Transverse colon (tissue), 4 donors: ENCODE measurements at regions not wholly inside any gene's neighbourhood (a gene's known extent, or its start where the extent isn't known, plus 50 kb on each side); places are given as distances from the start of the nearest gene placed in this dataset.

Source experiments
- DNase-seq: peaks from one replicate; pipeline ENCODE4 v3.0.0-alpha.2; 2019
- H3K27ac ChIP-seq, 4 donors: fragments of 200-600 bp; sonication (generic); 2 replicates each; pipeline ENCODE4 v1.5.1; 2016 to 2018; ENCODE audit warnings: inconsistent platforms in 4 of 4
- H3K27me3 ChIP-seq: fragments of 200-600 bp; sonication (generic); 2 replicates; pipeline ENCODE4 v1.5.1; 2017; ENCODE audit warnings: inconsistent platforms
- H3K36me3 ChIP-seq, 4 donors: fragments of 200-600 bp; sonication (generic); 2 replicates each; pipeline ENCODE4 v1.5.1; 2017 to 2019; ENCODE audit warnings: inconsistent platforms in 4 of 4
- H3K4me1 ChIP-seq, 4 donors: fragments of 200-600 bp; sonication (generic); 2 replicates each; pipeline ENCODE4 v1.5.1; 2017 to 2020; ENCODE audit warnings: inconsistent platforms in 4 of 4
- H3K4me3 ChIP-seq, 4 donors: fragments of 200-600 bp; sonication (generic); 1 replicate in 1 of 4; 2 replicates in 3 of 4; pipeline versions ENCODE4 v1.5.1 to v1.6.1; 2017 to 2019; ENCODE audit warnings: inconsistent platforms in 4 of 4
- H3K9me3 ChIP-seq, 2 donors: fragments of 200-600 bp; sonication (generic); 2 replicates each; pipeline ENCODE4 v1.5.1; 2017 to 2019; ENCODE audit warnings: inconsistent platforms in 2 of 2
- CTCF ChIP-seq, 5 experiments: fragments of 200-600 bp in 3 of 5; fragments of 450-650 bp in 2 of 5; sonication (generic) in 3 of 5; IDR thresholded peaks; 1 replicate in 2 of 5; 2 replicates in 3 of 5; pipeline ENCODE4 v1.5.1; 2016 to 2017; ENCODE audit warnings: antibody characterized with exemption in 5 of 5, inconsistent platforms in 3 of 5, mild to moderate bottlenecking in 2 of 5, moderate library complexity in 1 of 5
- EP300 ChIP-seq: sonication (generic); formaldehyde crosslinking; IDR thresholded peaks from one replicate; pipeline ENCODE4 v1.6.1; 2017; ENCODE audit warnings: antibody characterized with exemption, low read depth
- POLR2A ChIP-seq: fragments of 450-650 bp; IDR thresholded peaks from one replicate; pipeline ENCODE4 v1.6.1; 2016; ENCODE audit warnings: antibody characterized with exemption, mild to moderate bottlenecking, moderate library complexity
- POLR2AphosphoS5 ChIP-seq, 3 donors: sonication (generic); formaldehyde crosslinking; IDR thresholded peaks; one replicate each; pipeline ENCODE4 v1.6.1; 2016; ENCODE audit warnings: antibody characterized with exemption in 3 of 3
- WGBS, 2 donors: methylation state at CpG; one replicate each; pipeline ENCODE4 v1.1.5; 2018; ENCODE audit warnings: low coverage in 1 of 2; 5-methylcytosine and 5-hydroxymethylcytosine counted together
- in situ Hi-C, 4 donors: fragments of 200-750 bp; cut with MboI; loops; one replicate each; pipeline versions ENCODE4 v1.15.0 to v1.15.1; 2017; ENCODE audit warnings: low sequenced_read_pairs in 3 of 4, low pct_ligation_motif_present in 1 of 4, low pct_unique_long_range_greater_than_20kb in 1 of 4
- intact Hi-C: fragments of 100-400 bp; cut with DNase I; formaldehyde crosslinking; loops from one replicate; pipeline ENCODE4 v1.15.1; 2023; ENCODE audit warnings: low total_unique reads

- no peaks in the 10 kb centered on the region for H3K27me3 ChIP-seq
- no peak overlapping the region for H3K27ac ChIP-seq
- H3K9me3 ChIP-seq: no peaks in the 10 kb centered on the region
- no peak overlapping the region for H3K4me3 ChIP-seq
- DNase-seq: no peak
- intact Hi-C loops: no loop called here
- no peak for TF ChIP-seq CTCF (IDR thresholded peaks at IDR 0.05)
- no peak for TF ChIP-seq EP300
- TF ChIP-seq POLR2AphosphoS5 (IDR thresholded peaks at IDR 0.05): no peak
- no peak for TF ChIP-seq POLR2A
- WGBS, 2 donors: 75 to 88% methylated on average over 3 of the region's 3 CpGs
- no peaks in the 10 kb centered on the region for H3K36me3 ChIP-seq
- in situ Hi-C loops: no loop called here
- H3K4me1 ChIP-seq: no peaks in the 10 kb centered on the region
Measured at GRCh38 chr3:68045976-68046375, 391.6 kb upstream of the SUCLG2 start.

GRCh38 chr3:68033867-68034266, 379.5 kb upstream of the SUCLG2 start:
- intact Hi-C loops: no loop called here

GRCh38 chr3:68032209-68032608, 377.8 kb upstream of the SUCLG2 start:
- Histone ChIP-seq H3K27me3 (no peaks in the 10 kb centered on the region), H3K4me1 (no peaks in the 10 kb centered on the region), H3K27ac (no peak overlapping the region), H3K9me3 (no peaks in the 10 kb centered on the region), H3K36me3 (no peaks in the 10 kb centered on the region), H3K4me3 (no peak overlapping the region)
- TF ChIP-seq POLR2AphosphoS5 (IDR thresholded peaks at IDR 0.05): no peak
- TF ChIP-seq EP300: no peak
- TF ChIP-seq CTCF (IDR thresholded peaks at IDR 0.05): no peak
- TF ChIP-seq POLR2A: no peak
- no peak for DNase-seq
- in situ Hi-C loops (no loop called here), intact Hi-C loops (no loop called here)

More at GRCh38 chr3:68033867-68034266, 379.5 kb upstream of the SUCLG2 start:
- DNase-seq: no peak
- in situ Hi-C loops: no loop called here
- no peak overlapping the region for H3K27ac ChIP-seq
- H3K27me3 ChIP-seq: no peaks in the 10 kb centered on the region
- H3K4me3 ChIP-seq: no peak overlapping the region
- no peaks in the 10 kb centered on the region for H3K4me1 ChIP-seq
- H3K9me3 ChIP-seq: no peaks in the 10 kb centered on the region
- WGBS, 2 donors: 83 to 91% methylated on average over 1 to 2 of the region's 2 CpGs
- no peak for TF ChIP-seq CTCF (IDR thresholded peaks at IDR 0.05)
- no peak for TF ChIP-seq POLR2A
- no peak for TF ChIP-seq EP300
- no peak for TF ChIP-seq POLR2AphosphoS5 (IDR thresholded peaks at IDR 0.05)
- H3K36me3 ChIP-seq: no peaks in the 10 kb centered on the region

GRCh38 chr3:68025189-68025588, 370.8 kb upstream of the SUCLG2 start:
- Histone ChIP-seq H3K4me3 (no peak overlapping the region), H3K27ac (no peak overlapping the region), H3K9me3 (no peaks in the 10 kb centered on the region), H3K4me1 (no peaks in the 10 kb centered on the region), H3K27me3 (no peaks in the 10 kb centered on the region), H3K36me3 (no peaks in the 10 kb centered on the region)
- TF ChIP-seq CTCF (IDR thresholded peaks at IDR 0.05) (no peak), POLR2AphosphoS5 (IDR thresholded peaks at IDR 0.05) (no peak), POLR2A (no peak), EP300 (no peak)
- WGBS, 2 donors: 71 to 79% methylated on average over 2 of the region's 2 CpGs
- in situ Hi-C loops: no loop called here
- intact Hi-C loops: no loop called here
- no peak for DNase-seq
